ENCODE measurements at regions not wholly inside any gene's neighbourhood (a gene's known extent, or its start where the extent isn't known, plus 50 kb on each side); places are given as distances from the start of the nearest gene placed in this dataset.

DNA sequence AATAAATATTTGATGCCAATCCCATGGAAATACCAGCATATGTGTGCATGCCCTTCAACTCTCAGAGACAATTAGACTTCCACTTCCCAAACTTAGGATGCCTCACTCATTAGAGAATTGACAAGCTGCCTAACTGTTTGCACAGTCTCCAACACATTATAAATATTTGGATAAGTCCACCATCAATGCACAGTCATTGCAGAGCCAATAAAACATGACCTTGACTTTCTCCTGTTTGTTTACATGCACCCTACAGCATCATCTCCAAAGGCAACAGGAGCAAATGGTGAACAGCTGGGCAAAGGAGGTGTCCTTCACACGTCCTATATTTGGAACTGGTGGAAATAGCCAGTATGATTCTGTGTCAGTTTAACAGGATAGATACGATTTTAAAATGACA is 804.4 kb upstream of the RBFOX1 start:
- H3K9me2 ChIP-seq (ENCODE audit: insufficient read depth, low read length), result no peaks in the 10 kb centered on the region
- no peaks in the 10 kb centered on the region for H3K4me1 ChIP-seq (ENCODE audit: insufficient read depth, low read length, poor library complexity, severe bottlenecking)
- H2AFZ ChIP-seq (ENCODE audit: low read length), result no peak overlapping the region
- H3K4me2 ChIP-seq (ENCODE audit: low read length), result no peak overlapping the region
- ChIA-PET CTCF (ENCODE audit: unreplicated experiment) (no interaction called here), POLR2A (no interaction called here)
- no peak for DNase-seq (ENCODE audit: low spot score)
- BruUV-seq (replicated peaks), result no TSS peak
- no peak overlapping the region for H3K4me3 ChIP-seq (ENCODE audit: low read depth, low read length, poor library complexity, severe bottlenecking)
- intact Hi-C loops (cut with micrococcal nuclease; ENCODE audit: unreplicated experiment), result no loop called here
- no peak for TF ChIP-seq EZH2phosphoT487 (IDR thresholded peaks at IDR 0.05; ENCODE audit: borderline replicate concordance, low read depth, low read length)
- H3K36me3 ChIP-seq (ENCODE audit: insufficient read depth, low read length), result no peaks in the 10 kb centered on the region
- H4K20me1 ChIP-seq (ENCODE audit: insufficient read depth, low read length), result no peaks in the 10 kb centered on the region
- no peak overlapping the region for H3K27ac ChIP-seq (ENCODE audit: low read depth, low read length, poor library complexity, severe bottlenecking)
- H3K9me3 ChIP-seq (ENCODE audit: low read length), result no peaks in the 10 kb centered on the region
- no peaks in the 10 kb centered on the region for H3K79me2 ChIP-seq (ENCODE audit: insufficient read depth, low read depth, low read length)

DNA sequence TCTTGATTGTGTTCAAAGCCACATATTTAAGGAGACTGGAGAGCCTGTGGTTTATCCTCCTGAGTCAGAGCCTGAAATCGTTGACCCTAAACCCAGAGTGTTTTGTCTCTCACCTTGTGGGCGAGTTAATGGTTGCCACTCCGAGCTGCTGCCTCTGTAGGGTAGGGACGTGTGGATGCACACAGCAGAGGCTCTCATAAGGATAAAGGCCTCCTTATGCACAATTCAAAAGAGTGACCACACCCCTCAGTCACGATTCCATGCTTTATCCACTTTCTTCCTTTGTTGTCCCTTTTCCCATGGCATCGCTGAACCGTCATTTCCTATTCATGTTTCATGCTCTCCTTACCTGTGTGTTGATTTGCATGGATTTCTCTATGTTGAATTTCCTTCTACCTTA is 805.0 kb upstream of the RBFOX1 start:
- TF ChIP-seq, protein P1, sequence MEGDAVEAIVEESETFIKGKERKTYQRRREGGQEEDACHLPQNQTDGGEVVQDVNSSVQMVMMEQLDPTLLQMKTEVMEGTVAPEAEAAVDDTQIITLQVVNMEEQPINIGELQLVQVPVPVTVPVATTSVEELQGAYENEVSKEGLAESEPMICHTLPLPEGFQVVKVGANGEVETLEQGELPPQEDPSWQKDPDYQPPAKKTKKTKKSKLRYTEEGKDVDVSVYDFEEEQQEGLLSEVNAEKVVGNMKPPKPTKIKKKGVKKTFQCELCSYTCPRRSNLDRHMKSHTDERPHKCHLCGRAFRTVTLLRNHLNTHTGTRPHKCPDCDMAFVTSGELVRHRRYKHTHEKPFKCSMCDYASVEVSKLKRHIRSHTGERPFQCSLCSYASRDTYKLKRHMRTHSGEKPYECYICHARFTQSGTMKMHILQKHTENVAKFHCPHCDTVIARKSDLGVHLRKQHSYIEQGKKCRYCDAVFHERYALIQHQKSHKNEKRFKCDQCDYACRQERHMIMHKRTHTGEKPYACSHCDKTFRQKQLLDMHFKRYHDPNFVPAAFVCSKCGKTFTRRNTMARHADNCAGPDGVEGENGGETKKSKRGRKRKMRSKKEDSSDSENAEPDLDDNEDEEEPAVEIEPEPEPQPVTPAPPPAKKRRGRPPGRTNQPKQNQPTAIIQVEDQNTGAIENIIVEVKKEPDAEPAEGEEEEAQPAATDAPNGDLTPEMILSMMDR (conservative IDR thresholded peaks at IDR 0.05; ENCODE audit: low read length), result no peak
- no peak for TF ChIP-seq EZH2phosphoT487 (IDR thresholded peaks at IDR 0.05; ENCODE audit: borderline replicate concordance, low read depth, low read length)
- H3K9me2 ChIP-seq (ENCODE audit: insufficient read depth, low read length), result no peaks in the 10 kb centered on the region
- no peaks in the 10 kb centered on the region for H3K79me2 ChIP-seq (ENCODE audit: insufficient read depth, low read depth, low read length)
- BruUV-seq (replicated peaks), result no TSS peak
- H3K4me1 ChIP-seq (ENCODE audit: insufficient read depth, low read length, poor library complexity, severe bottlenecking), result no peaks in the 10 kb centered on the region
- no peak overlapping the region for H3K27ac ChIP-seq (ENCODE audit: low read depth, low read length, poor library complexity, severe bottlenecking)
- no peak overlapping the region for H2AFZ ChIP-seq (ENCODE audit: low read length)
- POLR2A ChIA-PET, result no interaction called here
- H3K4me3 ChIP-seq (ENCODE audit: low read depth, low read length, poor library complexity, severe bottlenecking), result no peak overlapping the region
- no peaks in the 10 kb centered on the region for H3K9me3 ChIP-seq (ENCODE audit: low read length)
- H4K20me1 ChIP-seq (ENCODE audit: insufficient read depth, low read length), result no peaks in the 10 kb centered on the region
- H3K4me2 ChIP-seq (ENCODE audit: low read length), result no peak overlapping the region
- H3K36me3 ChIP-seq (ENCODE audit: insufficient read depth, low read length), result no peaks in the 10 kb centered on the region
- no peak for DNase-seq (ENCODE audit: low spot score)
- intact Hi-C loops (cut with micrococcal nuclease; ENCODE audit: unreplicated experiment), result no loop called here
- CTCF ChIA-PET (ENCODE audit: unreplicated experiment), result no interaction called here

DNA sequence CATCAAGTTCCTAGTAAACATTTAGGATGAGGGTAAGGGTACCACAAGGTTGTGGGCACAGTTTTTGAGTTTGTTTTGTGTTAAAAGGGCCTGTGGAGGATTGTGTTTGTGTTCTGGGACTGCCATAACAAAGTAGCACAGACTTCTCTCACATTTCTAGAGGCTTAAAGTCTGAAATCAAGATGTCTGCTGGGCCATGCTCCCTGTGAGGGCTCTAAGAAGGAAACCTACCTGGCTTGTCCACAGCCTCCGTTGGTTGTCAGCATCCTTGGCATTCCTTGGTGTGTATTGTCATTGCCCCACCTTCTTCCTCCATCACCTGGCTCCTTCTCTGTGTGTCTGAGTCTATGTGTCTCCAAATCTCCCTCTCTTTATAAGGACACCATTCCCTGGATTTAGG is 808.1 kb upstream of the RBFOX1 start:
- no TSS peak for BruUV-seq (replicated peaks)
- TF ChIP-seq, protein P1 (conservative IDR thresholded peaks at IDR 0.05; ENCODE audit: low read length), result no peak
- no peak for TF ChIP-seq EZH2phosphoT487 (IDR thresholded peaks at IDR 0.05; ENCODE audit: borderline replicate concordance, low read depth, low read length)
- Histone ChIP-seq H3K4me2 (ENCODE audit: low read length) (no peak overlapping the region), H3K9me3 (ENCODE audit: low read length) (no peaks in the 10 kb centered on the region), H3K4me1 (ENCODE audit: insufficient read depth, low read length, poor library complexity, severe bottlenecking) (no peaks in the 10 kb centered on the region), H4K20me1 (ENCODE audit: insufficient read depth, low read length) (no peaks in the 10 kb centered on the region), H2AFZ (ENCODE audit: low read length) (no peak overlapping the region), H3K79me2 (ENCODE audit: insufficient read depth, low read depth, low read length) (no peaks in the 10 kb centered on the region), H3K36me3 (ENCODE audit: insufficient read depth, low read length) (no peaks in the 10 kb centered on the region), H3K27ac (ENCODE audit: low read depth, low read length, poor library complexity, severe bottlenecking) (no peak overlapping the region), H3K4me3 (ENCODE audit: low read depth, low read length, poor library complexity, severe bottlenecking) (no peak overlapping the region), H3K9me2 (ENCODE audit: insufficient read depth, low read length) (no peaks in the 10 kb centered on the region)
- DNase-seq (ENCODE audit: low spot score), result no peak
- ChIA-PET POLR2A (no interaction called here), CTCF (ENCODE audit: unreplicated experiment) (no interaction called here)
- intact Hi-C loops (cut with micrococcal nuclease; ENCODE audit: unreplicated experiment), result no loop called here
